Mononuclear cell (primary cell): ENCODE measurements at regions not wholly inside any gene's neighbourhood (a gene's known extent, or its start where the extent isn't known, plus 50 kb on each side); places are given as distances from the start of the nearest gene placed in this dataset.
"Not testable (repeated sequence)": the region's sequence is repeated elsewhere in the genome, so short reads cannot be mapped to it uniquely, and the experiment has no call there.

ENCODE experiments used
- H3K27me3 ChIP-seq: 2 replicates; pipeline ENCODE4 v1.6.0; 2011; ENCODE audit warnings: low read length, control low read depth; ENCODE audit not compliant: insufficient read depth
- H3K4me1 ChIP-seq: 2 replicates; pipeline ENCODE4 v1.5.1; 2011; ENCODE audit warnings: mild to moderate bottlenecking, low read length, control low read depth; ENCODE audit not compliant: insufficient read depth
- H3K4me3 ChIP-seq: 2 replicates; pipeline ENCODE4 v1.5.1; 2011; ENCODE audit warnings: mild to moderate bottlenecking, low read length, moderate library complexity
- H3K9me3 ChIP-seq: 2 replicates; pipeline ENCODE4 v1.5.1; 2011; ENCODE audit warnings: low read depth, mild to moderate bottlenecking, control low read depth, low read length

GRCh38 chr20:22703843-22704242 is 119.5 kb upstream of the FOXA2 start:
- Histone ChIP-seq H3K4me1 (no peaks in the 10 kb centered on the region), H3K27me3 (no peaks in the 10 kb centered on the region), H3K9me3 (no peaks in the 10 kb centered on the region), H3K4me3 (no peak overlapping the region)

DNA sequence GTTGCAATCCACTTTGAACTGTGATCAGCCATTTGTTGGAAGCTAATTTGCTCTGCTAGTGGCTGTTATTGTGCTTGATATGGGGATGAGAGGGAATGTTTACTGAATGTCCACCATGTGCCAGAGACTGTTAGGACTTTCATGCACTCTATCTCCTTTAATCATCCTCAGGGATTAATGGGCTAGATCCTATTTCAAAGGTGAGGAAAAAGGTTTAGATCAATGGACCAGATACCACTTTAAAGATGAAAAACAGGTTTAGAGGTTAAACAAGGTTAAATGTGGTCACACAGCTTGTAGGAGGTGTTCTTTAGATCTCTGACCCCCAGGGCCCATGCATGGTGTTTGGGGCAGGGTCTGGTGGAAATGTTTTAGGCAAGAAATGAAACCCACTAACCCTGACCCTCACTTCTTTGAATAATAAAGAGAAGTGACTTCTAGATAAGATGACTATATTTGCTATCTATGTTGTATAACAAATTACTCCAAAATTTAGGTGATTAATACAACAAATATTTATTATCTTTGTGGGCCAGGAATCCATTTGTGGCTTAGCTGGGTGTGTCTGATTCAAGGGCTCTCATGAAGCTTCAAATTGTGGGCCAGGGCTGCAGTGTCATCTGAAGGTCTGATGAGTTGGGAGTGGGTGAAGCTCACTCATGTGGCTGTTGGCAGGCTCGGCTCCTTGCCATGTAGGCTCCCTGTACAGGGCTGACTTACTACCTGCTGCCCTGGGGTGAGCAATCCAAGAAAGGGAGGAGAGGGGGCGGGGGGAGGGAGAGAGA is 127.8 kb upstream of the FOXA2 start:
- Histone ChIP-seq H3K4me3 (no peak overlapping the region), H3K4me1 (peaks cover 3% of the 10 kb centered on the region), H3K27me3 (no peaks in the 10 kb centered on the region), H3K9me3 (no peaks in the 10 kb centered on the region)

DNA sequence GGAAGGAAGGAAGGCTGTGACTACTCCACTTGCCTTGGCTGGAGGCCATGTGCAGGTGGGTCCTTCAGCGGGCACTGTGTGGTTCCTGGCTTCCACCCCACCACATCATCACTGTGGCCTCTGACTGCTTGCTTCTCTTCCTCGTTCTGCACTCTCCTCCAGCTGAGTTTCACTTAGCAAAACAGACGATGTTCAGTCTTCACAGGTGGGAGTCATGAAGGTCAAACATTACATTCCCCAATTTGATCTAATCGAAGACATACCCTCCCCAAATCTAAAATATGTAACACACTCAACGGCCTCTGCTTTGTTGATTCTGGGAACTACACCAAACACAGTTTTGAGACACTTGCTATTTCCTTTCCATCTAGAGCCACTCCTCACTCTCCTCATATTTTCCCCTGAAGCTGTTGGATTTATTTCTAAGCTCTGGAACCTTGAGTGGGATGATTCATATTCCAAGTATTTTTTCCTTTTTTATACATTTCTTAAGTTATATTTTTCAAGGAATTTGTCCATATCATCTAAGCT is 132.5 kb upstream of the FOXA2 start:
- peaks cover 3% of the 10 kb centered on the region for H3K4me1 ChIP-seq
- no peaks in the 10 kb centered on the region for H3K27me3 ChIP-seq
- H3K4me3 ChIP-seq: no peak overlapping the region
- no peaks in the 10 kb centered on the region for H3K9me3 ChIP-seq

GRCh38 chr20:22717466-22717865 is 133.1 kb upstream of the FOXA2 start:
- no peaks in the 10 kb centered on the region for H3K27me3 ChIP-seq
- no peak overlapping the region for H3K4me3 ChIP-seq
- H3K9me3 ChIP-seq: no peaks in the 10 kb centered on the region
- H3K4me1 ChIP-seq: peaks cover 3% of the 10 kb centered on the region

GRCh38 chr20:22719167-22719591 is 134.8 kb upstream of the FOXA2 start:
- no peaks in the 10 kb centered on the region for H3K27me3 ChIP-seq
- H3K4me3 ChIP-seq: no peak overlapping the region
- H3K9me3 ChIP-seq: no peaks in the 10 kb centered on the region
- H3K4me1 ChIP-seq: peaks cover 3% of the 10 kb centered on the region

DNA sequence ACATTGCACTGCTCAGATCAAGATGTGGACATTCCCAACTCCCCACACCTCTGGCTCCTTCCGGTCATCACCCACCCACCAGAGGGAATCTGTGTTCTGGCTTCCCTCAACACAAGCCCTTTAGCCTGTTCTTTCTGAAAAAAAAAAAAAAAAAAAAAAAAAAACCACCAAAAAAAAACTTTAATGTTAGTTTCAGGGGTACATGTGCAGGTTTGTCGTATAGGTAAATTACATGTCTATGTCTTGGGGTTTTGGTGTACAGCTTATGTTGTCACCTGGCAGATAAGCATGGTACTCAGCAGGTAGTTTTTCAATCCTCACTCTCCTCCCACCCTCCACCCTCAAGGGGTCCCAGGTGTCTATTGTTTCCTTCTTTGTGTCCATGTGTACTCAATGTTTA is 135.8 kb upstream of the FOXA2 start:
- Histone ChIP-seq H3K4me1 (peaks cover 3% of the 10 kb centered on the region), H3K9me3 (no peaks in the 10 kb centered on the region), H3K4me3 (no peak overlapping the region), H3K27me3 (no peaks in the 10 kb centered on the region)

- Histone ChIP-seq H3K4me1 (no peaks in the 10 kb centered on the region), H3K9me3 (no peaks in the 10 kb centered on the region), H3K27me3 (no peaks in the 10 kb centered on the region), H3K4me3 (no peak overlapping the region)
Measured at GRCh38 chr20:22722811-22723210, 138.4 kb upstream of the FOXA2 start.

DNA sequence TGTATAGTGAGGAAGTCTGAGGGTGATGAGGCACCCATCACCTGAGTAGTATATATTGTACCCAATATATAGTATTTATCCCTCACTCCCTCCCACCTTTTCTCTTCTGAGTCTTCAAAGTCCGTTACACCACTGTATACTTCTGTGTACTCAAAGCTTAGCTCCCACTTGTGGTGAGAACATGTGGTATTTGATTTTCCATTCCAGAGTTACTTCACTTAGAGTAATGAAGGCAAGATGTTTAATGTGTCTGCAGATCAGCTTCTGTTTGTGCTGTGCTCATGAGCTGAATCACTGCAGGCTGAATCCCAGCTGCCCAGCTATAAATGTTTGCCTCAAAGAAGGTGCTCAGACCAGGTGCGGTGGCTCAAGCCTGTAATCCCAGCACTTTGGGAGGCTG is 139.3 kb upstream of the FOXA2 start:
- Histone ChIP-seq H3K9me3 (no peaks in the 10 kb centered on the region), H3K4me1 (no peaks in the 10 kb centered on the region), H3K27me3 (no peaks in the 10 kb centered on the region), H3K4me3 (no peak overlapping the region)

GRCh38 chr20:22728146-22728745 is 143.9 kb upstream of the FOXA2 start:
- H3K4me1 ChIP-seq: no peaks in the 10 kb centered on the region
- H3K4me3 ChIP-seq: no peak overlapping the region
- no peaks in the 10 kb centered on the region for H3K27me3 ChIP-seq
- no peaks in the 10 kb centered on the region for H3K9me3 ChIP-seq

- no peaks in the 10 kb centered on the region for H3K9me3 ChIP-seq
- H3K4me3 ChIP-seq: no peak overlapping the region
- no peaks in the 10 kb centered on the region for H3K4me1 ChIP-seq
- no peaks in the 10 kb centered on the region for H3K27me3 ChIP-seq
Measured at GRCh38 chr20:22729180-22729579, 144.8 kb upstream of the FOXA2 start.

GRCh38 chr20:22729616-22730236 is 145.4 kb upstream of the FOXA2 start:
- Histone ChIP-seq H3K9me3 (no peaks in the 10 kb centered on the region), H3K4me1 (no peaks in the 10 kb centered on the region), H3K4me3 (no peak overlapping the region), H3K27me3 (no peaks in the 10 kb centered on the region)

- Histone ChIP-seq H3K9me3 (no peaks in the 10 kb centered on the region), H3K27me3 (no peaks in the 10 kb centered on the region)
Measured at GRCh38 chr20:22732751-22733150, 148.4 kb upstream of the FOXA2 start.

DNA sequence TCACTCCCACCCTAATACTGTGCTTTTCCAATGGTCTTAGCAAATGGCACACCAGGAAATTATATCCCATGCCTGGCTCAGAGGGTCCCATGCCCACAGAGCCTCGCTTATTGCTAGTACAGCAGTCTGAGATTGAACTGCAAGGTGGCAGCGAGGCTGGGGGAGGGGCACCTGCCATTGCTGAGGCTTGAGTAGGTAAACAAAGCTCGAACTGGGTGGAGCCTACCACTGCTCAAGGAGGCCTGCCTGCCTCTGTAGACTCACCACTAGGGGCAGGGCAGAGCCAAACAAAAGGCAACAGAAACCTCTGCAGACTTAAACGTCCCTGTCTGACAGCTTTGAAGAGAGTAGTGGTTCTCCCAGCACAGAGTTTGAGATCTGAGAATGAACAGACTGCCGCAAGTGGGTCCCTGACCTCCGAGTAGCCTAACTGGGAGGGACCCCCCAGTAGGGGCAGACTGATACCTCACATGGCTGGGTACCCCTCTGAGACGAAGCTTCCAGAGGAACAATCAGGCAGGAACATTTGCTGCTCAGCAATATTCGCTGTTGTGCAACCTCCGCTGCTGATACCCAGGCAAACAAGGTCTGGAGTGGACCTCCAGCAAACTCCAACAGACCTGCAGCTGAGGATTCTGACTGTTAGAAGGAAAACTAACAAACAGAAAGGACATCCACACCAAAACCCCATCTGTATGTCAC is 150.7 kb upstream of the FOXA2 start:
- H3K27me3 ChIP-seq, H3K9me3 ChIP-seq, H3K4me3 ChIP-seq, H3K4me1 ChIP-seq: not testable (repeated sequence)

More at GRCh38 chr20:22732751-22733150, 148.4 kb upstream of the FOXA2 start:
- no peak overlapping the region for H3K4me3 ChIP-seq
- no peaks in the 10 kb centered on the region for H3K4me1 ChIP-seq

GRCh38 chr20:22740829-22741228 is 156.5 kb upstream of the FOXA2 start:
- Histone ChIP-seq H3K4me3 (no peak overlapping the region), H3K27me3 (no peaks in the 10 kb centered on the region), H3K4me1 (no peaks in the 10 kb centered on the region), H3K9me3 (no peaks in the 10 kb centered on the region)
